Liver (tissue), 8 donors: ENCODE measurements at regions not wholly inside any gene's neighbourhood (a gene's known extent, or its start where the extent isn't known, plus 50 kb on each side); places are given as distances from the start of the nearest gene placed in this dataset.

ENCODE experiments used
- DNase-seq: peaks from one replicate; pipeline ENCODE4 v3.0.0-alpha.2; 2017; ENCODE audit warnings: low spot score
- H3K27ac ChIP-seq, 2 donors: one replicate each; pipeline ENCODE4 v1.7.0; 2013; ENCODE audit warnings: inconsistent platforms in 2 of 2, low read length in 2 of 2, control low read depth in 1 of 2, low read depth in 1 of 2, mild to moderate bottlenecking in 1 of 2
- H3K27me3 ChIP-seq, 4 donors: one replicate each; pipeline versions ENCODE4 v1.6.1 to v1.7.0; 2013; ENCODE audit warnings: low read length in 3 of 4, inconsistent platforms in 1 of 4, mild to moderate bottlenecking in 1 of 4, moderate library complexity in 1 of 4; ENCODE audit not compliant: control insufficient read depth in 4 of 4, insufficient read depth in 4 of 4
- H3K36me3 ChIP-seq, 4 donors: one replicate each; pipeline versions ENCODE4 v1.6.1 to v1.7.0; 2013; ENCODE audit warnings: low read length in 3 of 4, mild to moderate bottlenecking in 3 of 4, low read depth in 1 of 4, moderate library complexity in 1 of 4; ENCODE audit not compliant: control insufficient read depth in 4 of 4, insufficient read depth in 3 of 4
- H3K4me1 ChIP-seq, 4 donors: one replicate each; pipeline versions ENCODE4 v1.6.1 to v1.7.0; 2013; ENCODE audit warnings: low read length in 3 of 4, mild to moderate bottlenecking in 3 of 4, moderate library complexity in 1 of 4; ENCODE audit not compliant: control insufficient read depth in 4 of 4, insufficient read depth in 4 of 4
- H3K4me3 ChIP-seq, 3 donors: one replicate each; pipeline versions ENCODE4 v1.6.1 to v1.7.0; 2013; ENCODE audit warnings: low read length in 3 of 3, control low read depth in 1 of 3, low read depth in 1 of 3, mild to moderate bottlenecking in 1 of 3
- H3K9ac ChIP-seq, 2 donors: one replicate each; pipeline ENCODE4 v1.7.0; 2013; ENCODE audit warnings: low read length in 2 of 2, mild to moderate bottlenecking in 2 of 2, moderate library complexity in 2 of 2, control low read depth in 1 of 2, low read depth in 1 of 2
- H3K9me3 ChIP-seq, 4 donors: one replicate each; pipeline versions ENCODE4 v1.6.1 to v1.7.0; 2013; ENCODE audit warnings: low read length in 3 of 4; ENCODE audit not compliant: control insufficient read depth in 4 of 4
- EGR1 ChIP-seq, 2 donors: IDR thresholded peaks; 2 replicates each; pipeline ENCODE4 v1.6.1; 2016 to 2018; ENCODE audit warnings: antibody characterized with exemption in 2 of 2, low read depth in 2 of 2
- FOXA2 ChIP-seq: IDR thresholded peaks from 2 replicates; pipeline ENCODE4 v1.6.1; 2016; ENCODE audit warnings: antibody characterized with exemption
- GABPA ChIP-seq, 2 donors: IDR thresholded peaks in 1 of 2; conservative IDR thresholded peaks in 1 of 2; 2 replicates each; pipeline ENCODE4 v1.6.1; 2016; ENCODE audit warnings: antibody characterized with exemption in 2 of 2, mild to moderate bottlenecking in 1 of 2, moderate library complexity in 1 of 2
- HNF4G ChIP-seq: IDR thresholded peaks from 2 replicates; pipeline ENCODE4 v1.6.1; 2016; ENCODE audit warnings: antibody characterized with exemption
- JUND ChIP-seq, 2 donors: IDR thresholded peaks; 2 replicates each; pipeline ENCODE4 v1.6.1; 2016; ENCODE audit warnings: antibody characterized with exemption in 2 of 2
- NR2F2 ChIP-seq: IDR thresholded peaks from 2 replicates; pipeline ENCODE4 v1.6.1; 2016; ENCODE audit warnings: antibody characterized with exemption
- RAD21 ChIP-seq, 2 donors: IDR thresholded peaks; 2 replicates each; pipeline ENCODE4 v1.6.1; 2016; ENCODE audit warnings: antibody characterized with exemption in 2 of 2, mild to moderate bottlenecking in 2 of 2
- RXRA ChIP-seq, 2 donors: IDR thresholded peaks; 2 replicates each; pipeline ENCODE4 v1.6.1; 2017 to 2018; ENCODE audit warnings: antibody characterized with exemption in 2 of 2, mild to moderate bottlenecking in 1 of 2
- SP1 ChIP-seq: IDR thresholded peaks from 2 replicates; pipeline ENCODE4 v1.6.1; 2018; ENCODE audit warnings: antibody characterized with exemption, mild to moderate bottlenecking
- YY1 ChIP-seq: IDR thresholded peaks from 2 replicates; pipeline ENCODE4 v1.6.1; 2016; ENCODE audit warnings: antibody characterized with exemption, mild to moderate bottlenecking
- WGBS: extraction: QIAGEN DNeasy Blood & Tissue Kit; methylation state at CpG from one replicate; pipeline ENCODE4 v1.1.7; 2013; 5-methylcytosine and 5-hydroxymethylcytosine counted together
- TF ChIP-seq, protein P1 (sequence below): IDR thresholded peaks from 2 replicates; pipeline ENCODE4 v1.6.1; 2016; ENCODE audit warnings: antibody characterized with exemption
- TF ChIP-seq, protein P2 (sequence below): IDR thresholded peaks from 2 replicates; pipeline ENCODE4 v1.6.1; 2016; ENCODE audit warnings: antibody characterized with exemption, mild to moderate bottlenecking
- TF ChIP-seq, protein P3 (sequence below): fragments of 150-350 bp; IDR thresholded peaks from 2 replicates; pipeline ENCODE4 v1.5.1; 2017; ENCODE audit warnings: improper control_type of control experiment, low read depth, low read length; ENCODE audit not compliant: missing input control
- TF ChIP-seq, protein P4 (sequence below): IDR thresholded peaks from 2 replicates; pipeline ENCODE4 v1.6.1; 2016; ENCODE audit warnings: antibody characterized with exemption
- donor health status: healthy.
- donor health status: healthy.
- donor health status: healthy.
- donor health status: healthy.
- donor health status: healthy.

DNA sequence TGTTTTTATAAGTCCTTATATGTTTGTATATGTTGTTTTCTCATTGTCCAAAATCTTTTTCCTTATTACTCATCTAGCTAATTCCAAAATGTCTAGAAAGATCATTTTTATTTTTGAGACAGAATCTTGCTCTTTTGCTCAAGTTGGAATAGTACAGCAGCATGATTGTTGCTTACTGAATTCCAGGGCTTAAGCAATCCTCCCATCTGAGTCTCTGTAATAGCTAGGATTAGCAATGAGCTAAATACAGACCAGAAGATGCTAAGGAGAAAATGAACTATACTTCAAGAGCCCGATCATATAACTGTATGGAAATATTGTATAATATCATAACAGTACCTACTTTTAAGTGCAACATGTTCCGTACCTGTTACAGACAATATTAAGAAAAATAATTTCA, 1027.0 kb downstream of the STIM2 start:
- Histone ChIP-seq H3K9me3 (no peaks in the 10 kb centered on the region), H3K9ac (no peak overlapping the region), H3K4me1 (no peaks in the 10 kb centered on the region), H3K27me3 (peaks cover 0 to 2% (median 0%) of the 10 kb centered on the region in 4 donors), H3K4me3 (no peak overlapping the region), H3K27ac (no peak overlapping the region), H3K36me3 (no peaks in the 10 kb centered on the region)
- no peak for TF ChIP-seq RAD21 (IDR thresholded peaks at IDR 0.05)
- no peak for TF ChIP-seq HNF4G
- no peak for TF ChIP-seq NR2F2
- DNase-seq: no peak
- 89% methylated on average over 2 of the region's 2 CpGs for WGBS

DNA sequence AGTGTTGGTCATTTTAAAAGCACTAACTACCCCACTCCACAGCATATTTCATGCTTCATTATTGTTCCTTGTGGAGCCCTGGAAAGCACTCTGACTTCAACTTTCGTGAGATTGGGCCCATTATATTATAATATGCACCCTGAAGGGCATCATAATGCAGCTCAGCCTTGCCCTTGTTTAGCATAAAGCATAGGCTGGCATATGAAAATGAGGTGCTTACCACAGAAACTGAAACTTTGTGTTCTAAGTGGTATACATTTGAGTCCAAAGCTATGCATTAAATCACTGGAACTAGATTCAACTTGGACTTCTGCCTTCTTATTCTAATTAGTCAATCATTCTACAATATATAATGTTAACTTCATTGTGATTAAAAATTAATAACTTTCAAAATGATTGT, 1027.9 kb downstream of the STIM2 start:
- Histone ChIP-seq H3K9ac (no peak overlapping the region), H3K4me1 (no peaks in the 10 kb centered on the region), H3K4me3 (no peak overlapping the region), H3K36me3 (no peaks in the 10 kb centered on the region), H3K9me3 (no peaks in the 10 kb centered on the region), H3K27ac (no peak overlapping the region), H3K27me3 (peaks cover 0 to 2% (median 0%) of the 10 kb centered on the region in 4 donors)
- no peak for DNase-seq
- no peak for TF ChIP-seq NR2F2
- no peak for TF ChIP-seq RAD21 (IDR thresholded peaks at IDR 0.05)
- TF ChIP-seq, protein P1, sequence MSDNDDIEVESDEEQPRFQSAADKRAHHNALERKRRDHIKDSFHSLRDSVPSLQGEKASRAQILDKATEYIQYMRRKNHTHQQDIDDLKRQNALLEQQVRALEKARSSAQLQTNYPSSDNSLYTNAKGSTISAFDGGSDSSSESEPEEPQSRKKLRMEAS: no peak
- no peak for TF ChIP-seq YY1
- no peak for TF ChIP-seq JUND (IDR thresholded peaks at IDR 0.05)
- TF ChIP-seq, protein P2, sequence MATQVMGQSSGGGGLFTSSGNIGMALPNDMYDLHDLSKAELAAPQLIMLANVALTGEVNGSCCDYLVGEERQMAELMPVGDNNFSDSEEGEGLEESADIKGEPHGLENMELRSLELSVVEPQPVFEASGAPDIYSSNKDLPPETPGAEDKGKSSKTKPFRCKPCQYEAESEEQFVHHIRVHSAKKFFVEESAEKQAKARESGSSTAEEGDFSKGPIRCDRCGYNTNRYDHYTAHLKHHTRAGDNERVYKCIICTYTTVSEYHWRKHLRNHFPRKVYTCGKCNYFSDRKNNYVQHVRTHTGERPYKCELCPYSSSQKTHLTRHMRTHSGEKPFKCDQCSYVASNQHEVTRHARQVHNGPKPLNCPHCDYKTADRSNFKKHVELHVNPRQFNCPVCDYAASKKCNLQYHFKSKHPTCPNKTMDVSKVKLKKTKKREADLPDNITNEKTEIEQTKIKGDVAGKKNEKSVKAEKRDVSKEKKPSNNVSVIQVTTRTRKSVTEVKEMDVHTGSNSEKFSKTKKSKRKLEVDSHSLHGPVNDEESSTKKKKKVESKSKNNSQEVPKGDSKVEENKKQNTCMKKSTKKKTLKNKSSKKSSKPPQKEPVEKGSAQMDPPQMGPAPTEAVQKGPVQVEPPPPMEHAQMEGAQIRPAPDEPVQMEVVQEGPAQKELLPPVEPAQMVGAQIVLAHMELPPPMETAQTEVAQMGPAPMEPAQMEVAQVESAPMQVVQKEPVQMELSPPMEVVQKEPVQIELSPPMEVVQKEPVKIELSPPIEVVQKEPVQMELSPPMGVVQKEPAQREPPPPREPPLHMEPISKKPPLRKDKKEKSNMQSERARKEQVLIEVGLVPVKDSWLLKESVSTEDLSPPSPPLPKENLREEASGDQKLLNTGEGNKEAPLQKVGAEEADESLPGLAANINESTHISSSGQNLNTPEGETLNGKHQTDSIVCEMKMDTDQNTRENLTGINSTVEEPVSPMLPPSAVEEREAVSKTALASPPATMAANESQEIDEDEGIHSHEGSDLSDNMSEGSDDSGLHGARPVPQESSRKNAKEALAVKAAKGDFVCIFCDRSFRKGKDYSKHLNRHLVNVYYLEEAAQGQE: no peak
- no peak for TF ChIP-seq RXRA (IDR thresholded peaks at IDR 0.05)
- TF ChIP-seq, protein P3, sequence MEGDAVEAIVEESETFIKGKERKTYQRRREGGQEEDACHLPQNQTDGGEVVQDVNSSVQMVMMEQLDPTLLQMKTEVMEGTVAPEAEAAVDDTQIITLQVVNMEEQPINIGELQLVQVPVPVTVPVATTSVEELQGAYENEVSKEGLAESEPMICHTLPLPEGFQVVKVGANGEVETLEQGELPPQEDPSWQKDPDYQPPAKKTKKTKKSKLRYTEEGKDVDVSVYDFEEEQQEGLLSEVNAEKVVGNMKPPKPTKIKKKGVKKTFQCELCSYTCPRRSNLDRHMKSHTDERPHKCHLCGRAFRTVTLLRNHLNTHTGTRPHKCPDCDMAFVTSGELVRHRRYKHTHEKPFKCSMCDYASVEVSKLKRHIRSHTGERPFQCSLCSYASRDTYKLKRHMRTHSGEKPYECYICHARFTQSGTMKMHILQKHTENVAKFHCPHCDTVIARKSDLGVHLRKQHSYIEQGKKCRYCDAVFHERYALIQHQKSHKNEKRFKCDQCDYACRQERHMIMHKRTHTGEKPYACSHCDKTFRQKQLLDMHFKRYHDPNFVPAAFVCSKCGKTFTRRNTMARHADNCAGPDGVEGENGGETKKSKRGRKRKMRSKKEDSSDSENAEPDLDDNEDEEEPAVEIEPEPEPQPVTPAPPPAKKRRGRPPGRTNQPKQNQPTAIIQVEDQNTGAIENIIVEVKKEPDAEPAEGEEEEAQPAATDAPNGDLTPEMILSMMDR: no peak
- no peak for TF ChIP-seq SP1
- TF ChIP-seq, protein P4, sequence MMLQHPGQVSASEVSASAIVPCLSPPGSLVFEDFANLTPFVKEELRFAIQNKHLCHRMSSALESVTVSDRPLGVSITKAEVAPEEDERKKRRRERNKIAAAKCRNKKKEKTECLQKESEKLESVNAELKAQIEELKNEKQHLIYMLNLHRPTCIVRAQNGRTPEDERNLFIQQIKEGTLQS: no peak
- TF ChIP-seq FOXA2: no peak
- TF ChIP-seq GABPA (IDR thresholded peaks at IDR 0.05 in 1 of 2, conservative IDR thresholded peaks at IDR 0.05 in 1 of 2): no peak
- TF ChIP-seq HNF4G: no peak
- 24% methylated on average over 1 of the region's 1 CpG for WGBS

- Histone ChIP-seq H3K4me3 (no peak overlapping the region), H3K9me3 (no peaks in the 10 kb centered on the region), H3K27ac (no peak overlapping the region), H3K4me1 (no peaks in the 10 kb centered on the region), H3K9ac (no peak overlapping the region), H3K27me3 (no peaks in the 10 kb centered on the region), H3K36me3 (no peaks in the 10 kb centered on the region)
- 72% methylated on average over 2 of the region's 2 CpGs for WGBS
- DNase-seq: no peak
- TF ChIP-seq SP1: no peak
- no peak for TF ChIP-seq EGR1 (IDR thresholded peaks at IDR 0.05; ENCODE audit: low read depth in 2 of 2)
- no peak for TF ChIP-seq RXRA (IDR thresholded peaks at IDR 0.05)
- TF ChIP-seq, protein P4: no peak
- TF ChIP-seq, protein P3: no peak
Observed at GRCh38 chr4:27894951-27895350, 1034.3 kb downstream of the STIM2 start.
